NCI-H82 treated with DMSO at 0.1 percent for 48 hours (cell line): ENCODE measurements at regions not wholly inside any gene's neighbourhood (a gene's known extent, or its start where the extent isn't known, plus 50 kb on each side); places are given as distances from the start of the nearest gene placed in this dataset.
A peak's percentile ranks its signal among the peaks of the same experiment; 100 is the strongest.
"Not testable (repeated sequence)": the region's sequence is repeated elsewhere in the genome, so short reads cannot be mapped to it uniquely, and the experiment has no call there.

Experiments
- DNase-seq: peaks from one replicate; lab custom pipeline; 2025; ENCODE audit not compliant: unreplicated experiment; lab: John Stamatoyannopoulos, UW

DNA sequence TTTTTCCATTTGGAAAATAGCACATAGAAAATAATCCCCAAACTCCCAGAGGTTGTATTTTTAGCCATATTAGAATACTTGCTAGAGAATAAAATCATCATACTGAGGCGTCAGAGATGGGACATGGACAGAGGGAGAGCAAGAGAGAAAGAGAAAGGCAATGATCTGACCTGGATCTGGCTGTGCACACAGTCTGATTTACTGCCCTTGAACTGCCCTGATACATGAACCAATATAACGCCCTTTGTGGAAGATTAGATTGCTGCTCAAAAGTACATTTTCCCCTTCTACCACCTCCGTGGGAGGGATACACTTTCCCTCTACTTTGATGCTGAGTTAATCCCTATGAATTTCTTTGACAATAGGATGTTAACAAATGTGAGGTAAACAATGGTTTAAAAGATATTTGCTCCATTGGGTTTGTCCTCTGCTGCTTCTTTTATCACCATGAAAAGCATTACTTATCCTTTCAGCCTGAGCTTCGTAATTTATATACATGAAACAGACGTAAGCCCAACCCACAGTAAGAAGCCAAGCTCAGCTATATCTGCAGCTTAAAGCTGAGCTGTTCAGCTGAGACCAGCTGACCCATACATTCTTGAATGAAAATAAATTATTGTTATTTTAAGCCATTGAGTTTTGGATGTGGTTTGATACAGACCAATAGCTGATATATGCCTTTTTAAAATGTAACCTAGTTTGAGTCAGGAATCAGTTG is 1664.6 kb upstream of the CELF4 start:
- no peak for DNase-seq

DNA sequence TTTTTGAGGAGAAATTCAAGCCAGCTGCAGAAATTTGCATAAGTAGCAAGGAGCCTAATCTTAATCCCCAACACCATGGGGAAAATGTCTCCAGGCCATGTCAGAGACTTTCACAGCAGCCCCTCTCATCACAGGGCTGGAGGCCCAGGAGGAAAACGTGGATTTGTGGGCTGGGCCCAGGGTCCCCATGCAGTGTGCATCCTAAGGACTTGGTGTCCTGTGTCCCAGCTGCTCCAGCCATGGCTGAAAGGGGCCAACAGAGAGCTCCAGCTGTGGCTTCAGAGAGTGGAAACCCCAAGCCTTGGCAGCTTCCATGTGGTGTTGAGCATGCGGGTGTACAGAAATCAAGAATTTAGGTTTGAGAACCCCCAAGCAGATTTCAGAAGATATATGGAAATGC is 1662.2 kb upstream of the CELF4 start:
- not testable (repeated sequence) for DNase-seq

DNA sequence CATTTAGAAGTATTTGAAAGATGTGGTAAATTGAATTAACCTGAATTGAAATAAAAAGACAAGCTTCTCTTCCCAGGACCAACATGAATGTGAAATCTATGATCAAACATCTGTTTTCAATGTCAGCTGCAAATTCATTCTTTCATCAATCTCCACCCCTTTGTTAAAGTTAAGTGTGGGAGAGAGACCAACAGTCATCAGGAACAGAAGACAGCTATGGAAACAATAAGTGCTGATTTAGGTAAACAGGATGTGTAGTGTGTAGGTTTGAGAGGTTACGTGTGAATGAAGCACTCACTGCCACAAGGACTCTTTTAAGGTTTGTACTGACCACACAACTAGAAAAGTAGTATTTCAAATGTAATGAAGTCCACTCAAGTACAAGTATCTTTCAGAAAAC is 1659.8 kb upstream of the CELF4 start:
- DNase-seq = no peak

DNA sequence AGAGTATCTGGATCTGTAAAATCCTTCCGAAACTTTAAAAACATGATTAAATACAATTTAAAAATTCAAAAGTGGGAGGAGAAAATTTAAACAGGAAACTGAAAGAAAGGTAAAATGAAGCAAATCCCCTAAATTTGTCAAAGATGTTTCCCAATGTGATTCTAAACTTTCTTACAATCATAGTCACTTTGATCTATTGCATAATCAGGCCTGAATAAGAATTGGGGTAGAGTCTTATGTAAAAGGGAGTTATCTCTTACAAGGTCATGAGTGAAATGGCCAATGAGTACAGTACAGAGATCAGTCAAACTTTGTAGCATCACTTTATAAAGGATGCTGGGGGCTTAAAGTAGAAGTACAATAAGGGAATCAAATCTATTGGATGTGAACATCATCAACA is 1657.7 kb upstream of the CELF4 start:
- DNase-seq = no peak

DNA sequence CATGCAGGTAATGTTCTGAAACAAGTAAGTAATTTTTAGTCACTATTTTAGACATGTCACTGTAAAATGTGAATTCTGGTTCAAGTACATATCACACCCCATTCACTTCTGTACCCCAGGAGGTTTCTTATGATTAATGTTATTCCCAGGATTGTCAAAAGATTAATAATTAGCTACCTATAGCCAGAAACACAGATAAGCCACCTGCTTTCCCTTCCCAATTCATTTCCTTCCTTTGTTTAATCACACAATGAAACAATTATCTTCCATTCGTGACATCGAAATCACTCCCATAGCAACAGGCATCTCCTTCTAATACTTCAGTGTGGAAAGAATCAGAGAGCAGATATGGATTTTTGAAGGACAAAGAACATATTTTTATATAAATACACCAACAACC is 1650.3 kb upstream of the CELF4 start:
- no peak for DNase-seq

DNA sequence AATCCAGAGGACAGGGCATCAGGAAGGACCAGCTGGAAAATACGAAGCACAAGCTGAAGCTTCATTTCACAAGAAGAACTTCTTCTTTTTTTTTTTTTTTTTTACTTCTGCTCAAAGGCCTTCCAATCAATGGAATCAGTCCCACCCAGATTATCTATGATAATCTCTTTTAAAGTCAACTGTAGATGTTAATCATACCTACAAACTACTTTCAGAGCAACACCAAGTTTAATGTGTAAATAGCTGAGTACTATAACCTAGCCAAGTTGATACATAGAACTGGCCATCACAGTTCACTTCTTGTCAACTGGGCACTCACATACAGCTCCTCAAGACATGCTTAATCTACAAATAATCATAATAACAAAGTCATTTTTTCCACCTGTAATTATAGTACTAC is 1645.9 kb upstream of the CELF4 start:
- no peak for DNase-seq

DNA sequence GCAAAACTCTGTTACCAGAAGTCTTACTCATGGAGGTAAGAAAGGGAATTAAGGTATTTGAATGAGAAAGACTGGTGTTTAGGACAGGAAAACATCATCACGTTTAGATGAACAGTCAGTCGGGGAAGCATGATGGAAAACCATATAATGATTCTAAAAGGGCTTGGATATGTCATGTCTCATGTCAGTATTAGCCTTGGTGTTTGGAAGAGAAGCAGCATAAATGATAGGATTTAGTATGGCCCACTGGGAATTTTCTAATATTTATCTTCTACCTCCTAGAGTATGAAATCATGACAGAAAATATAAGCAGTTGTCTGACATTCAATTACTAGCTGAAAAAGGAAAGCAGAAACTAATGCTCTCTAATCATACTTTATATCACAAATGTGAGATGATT is 1643.6 kb upstream of the CELF4 start:
- no peak for DNase-seq

DNA sequence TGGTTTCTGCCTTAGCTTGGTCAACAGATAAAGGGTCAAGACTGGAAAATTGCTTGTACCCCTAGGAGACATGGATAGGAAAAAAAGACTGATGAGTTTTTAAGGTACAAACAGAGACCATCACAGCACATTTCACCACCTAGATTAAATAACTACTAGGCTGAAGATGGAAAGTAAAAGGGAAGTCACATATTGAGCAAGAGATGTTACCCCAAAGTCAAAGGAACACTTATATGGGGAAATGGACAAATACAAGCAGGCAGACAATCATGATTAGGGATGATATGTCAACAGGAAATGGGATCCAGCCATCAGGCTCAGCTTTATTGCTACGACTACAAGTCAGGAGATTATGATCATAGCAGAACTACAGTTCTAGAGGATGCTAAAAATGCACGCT is 1643.1 kb upstream of the CELF4 start:
- no peak for DNase-seq

DNA sequence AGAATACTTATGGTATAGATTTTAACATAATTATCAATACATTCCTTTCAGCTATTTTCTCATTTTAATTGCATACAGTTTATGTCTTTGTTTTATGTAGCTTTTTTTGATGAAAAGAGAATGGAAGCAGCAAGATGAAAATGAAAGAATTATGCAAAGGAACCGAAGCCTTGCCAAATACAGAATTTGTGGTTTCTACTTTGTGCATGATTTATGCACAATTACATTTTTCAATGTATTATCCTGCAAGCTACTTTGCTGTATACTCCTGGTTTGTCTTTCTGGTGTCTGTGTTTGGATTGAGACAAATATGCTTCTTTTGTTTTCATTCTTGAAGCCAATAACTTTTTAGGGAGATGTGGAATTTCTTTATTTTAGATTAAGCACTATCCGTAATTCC is 1642.6 kb upstream of the CELF4 start:
- DNase-seq = no peak

DNA sequence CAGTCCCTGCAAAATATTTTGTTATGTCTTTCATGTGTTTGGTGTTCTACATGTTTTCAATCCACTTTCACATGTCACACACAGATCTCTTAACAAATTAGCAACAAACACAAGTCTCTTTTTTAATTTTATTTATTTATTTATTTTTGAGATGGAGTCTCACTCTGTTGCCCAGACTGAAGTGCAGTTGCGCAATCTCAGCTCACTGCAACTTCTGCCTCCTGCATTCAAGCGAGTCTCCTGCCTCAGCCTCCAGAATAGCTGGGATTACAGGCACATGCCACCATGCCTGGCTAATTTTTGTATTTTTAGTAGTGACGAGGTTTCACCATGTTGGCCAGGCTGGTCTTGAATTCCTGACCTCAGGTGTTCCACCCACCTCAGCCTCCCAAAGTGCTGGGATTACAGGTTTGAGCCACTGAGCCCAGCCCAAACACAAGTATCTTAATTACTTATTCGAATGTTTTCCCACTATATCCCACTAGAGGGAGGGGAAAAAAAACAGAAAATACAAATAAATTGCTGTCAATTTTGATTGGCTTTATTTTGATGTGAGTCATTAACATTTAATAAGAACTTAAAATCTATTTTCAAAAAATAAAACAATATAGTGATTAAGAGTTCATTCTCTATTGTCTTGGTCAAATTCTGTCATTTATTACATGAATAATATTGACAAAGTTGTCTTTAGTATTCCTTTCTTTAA is 1641.0 kb upstream of the CELF4 start:
- not testable (repeated sequence) for DNase-seq

DNA sequence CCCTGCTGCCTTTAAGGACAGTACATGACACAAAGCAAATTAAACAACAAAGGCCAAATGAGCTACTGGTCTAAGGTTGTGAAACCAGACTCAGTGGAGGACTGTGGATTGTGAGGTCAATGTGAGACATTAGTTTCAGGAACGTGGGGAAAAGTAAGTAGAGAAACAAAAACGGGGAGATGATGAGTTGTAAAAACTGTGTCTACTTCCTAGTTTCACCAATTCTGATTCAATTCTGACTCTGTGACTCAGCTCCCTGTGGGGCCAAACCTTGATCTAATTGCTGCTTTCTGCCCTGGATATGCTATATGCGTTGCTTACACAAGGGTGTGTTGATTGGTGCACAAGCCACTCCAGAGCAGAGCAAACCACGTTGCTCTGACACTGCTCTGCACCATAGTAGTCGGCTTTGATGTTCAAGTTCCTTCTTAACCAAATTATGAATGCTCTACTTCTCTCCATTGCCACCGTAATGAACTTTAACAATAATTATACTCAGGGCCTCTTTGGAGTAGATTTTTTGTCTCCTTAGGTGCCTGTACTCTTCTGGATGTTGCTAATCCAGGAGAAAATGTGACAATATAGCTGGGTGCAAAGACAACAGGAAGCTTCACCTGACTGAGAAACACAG is 1640.1 kb upstream of the CELF4 start:
- DNase-seq = no peak

DNA sequence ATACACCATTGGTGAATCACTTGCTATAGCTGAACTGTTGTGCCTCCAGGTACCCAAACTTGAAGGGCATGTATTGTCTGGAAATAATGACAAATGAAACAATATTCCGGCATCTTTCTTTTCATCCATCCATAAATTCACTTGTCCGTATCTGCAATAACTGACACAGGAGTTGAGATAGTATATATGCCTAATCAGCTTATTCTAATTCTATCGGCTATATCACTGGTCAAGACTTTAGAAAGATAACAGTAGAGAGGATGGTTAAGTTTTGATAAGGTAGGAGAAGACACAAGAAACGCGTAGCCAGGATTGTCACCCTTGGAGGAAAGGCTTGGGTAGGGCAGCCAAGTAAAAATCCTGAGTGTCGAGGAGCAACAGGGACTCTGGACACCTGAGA is 1634.6 kb upstream of the CELF4 start:
- no peak for DNase-seq

DNA sequence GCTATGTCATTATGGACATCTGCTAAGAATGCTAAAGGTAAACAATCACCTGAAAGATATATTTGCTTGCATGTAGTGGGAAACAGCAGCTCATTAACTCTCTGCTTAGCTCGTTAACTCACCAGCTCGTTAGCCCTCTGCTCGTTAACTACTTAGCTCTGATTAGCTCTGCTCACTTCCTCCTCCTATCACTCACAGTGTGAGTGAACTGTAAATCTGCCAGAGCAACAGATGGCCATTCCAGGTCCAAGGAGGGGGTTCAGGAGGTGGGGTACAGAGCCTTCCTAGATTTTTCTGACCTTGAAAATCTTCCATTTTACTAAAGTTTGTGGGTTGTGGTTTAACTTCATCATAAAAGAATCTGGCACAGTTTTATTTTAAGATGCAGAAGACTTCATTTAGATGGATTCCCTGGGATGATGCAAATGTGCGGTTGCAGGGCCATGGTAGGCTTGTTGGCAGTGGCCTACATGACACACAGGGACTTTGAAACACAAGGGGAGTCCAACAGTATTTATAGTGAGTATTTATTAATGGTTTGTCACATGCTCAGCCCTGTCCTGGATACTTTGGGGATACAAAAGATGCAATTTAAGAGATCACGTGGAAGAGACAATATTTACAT is 1633.7 kb upstream of the CELF4 start:
- peak; percentile 28 for DNase-seq

DNA sequence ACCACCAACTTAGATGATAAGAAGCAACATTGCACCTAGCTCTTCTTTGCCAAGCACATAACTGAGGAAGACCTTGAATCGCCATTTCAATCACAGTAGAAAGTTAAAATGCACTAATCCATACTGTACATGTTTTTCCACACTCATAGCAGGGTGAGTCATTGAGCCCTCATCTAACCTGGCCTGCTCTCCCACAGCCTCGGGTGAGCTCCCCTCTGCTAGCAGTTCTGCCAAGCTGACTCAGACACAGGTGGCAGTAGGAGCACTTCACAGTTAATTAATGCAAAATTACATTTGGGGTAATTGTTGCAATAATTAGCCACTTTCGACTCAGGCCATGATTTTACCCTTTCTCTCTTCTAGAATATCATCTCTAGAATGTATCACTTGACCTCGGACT is 1632.8 kb upstream of the CELF4 start:
- DNase-seq = no peak

DNA sequence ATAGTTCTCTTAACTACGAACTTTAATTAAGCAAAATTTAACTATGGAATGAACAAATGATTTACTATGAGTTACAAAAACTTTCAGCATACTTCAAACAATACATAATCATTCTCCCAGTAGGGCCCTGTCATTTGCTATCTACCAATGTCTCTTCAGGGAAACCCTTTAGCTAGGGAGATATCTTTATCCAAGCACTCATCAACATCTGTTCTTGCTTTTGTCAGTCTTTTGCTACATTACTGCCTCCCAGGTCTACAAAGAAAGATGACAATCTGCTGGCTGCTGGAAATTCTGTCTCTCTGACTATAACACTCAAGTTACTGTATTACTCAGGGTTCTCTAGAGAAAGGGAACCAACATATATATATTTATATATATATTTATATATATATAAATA is 1626.3 kb upstream of the CELF4 start:
- no peak for DNase-seq

DNA sequence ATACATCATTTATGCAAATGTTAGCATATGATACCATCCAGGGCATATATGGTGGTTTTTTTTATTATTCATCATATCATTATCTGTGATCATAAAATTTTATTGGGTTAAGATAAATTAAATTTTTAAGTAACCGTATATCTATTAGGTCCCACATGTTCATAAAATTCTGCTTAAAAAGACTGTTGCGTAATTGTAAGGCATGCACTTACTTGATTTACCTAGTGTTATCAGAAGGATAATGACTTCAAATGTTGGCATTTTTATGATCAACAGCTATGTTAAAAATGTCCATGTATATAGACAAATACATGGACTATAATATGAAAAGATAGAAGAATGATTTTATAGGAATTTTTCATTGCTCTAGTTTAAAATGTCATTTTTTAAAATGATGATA is 1625.5 kb upstream of the CELF4 start:
- no peak for DNase-seq

DNA sequence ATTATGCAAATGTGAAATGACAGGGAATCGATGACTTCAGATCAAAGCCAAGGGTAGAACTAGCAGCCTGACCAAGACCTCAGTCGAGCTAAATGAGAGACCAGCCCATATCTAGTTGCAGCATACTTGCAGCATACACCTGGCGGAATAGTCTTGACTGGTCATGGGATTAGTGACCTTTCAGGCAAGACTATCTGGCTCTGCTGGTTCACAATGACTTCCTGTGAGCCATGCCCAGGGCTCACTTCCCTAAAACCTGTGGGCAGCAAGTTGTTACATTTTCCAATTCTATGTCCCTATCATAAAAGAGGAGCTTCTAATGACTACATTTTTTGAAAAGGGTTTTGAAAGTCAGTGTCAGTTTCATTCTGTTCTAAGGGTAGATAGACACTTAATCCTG is 1624.9 kb upstream of the CELF4 start:
- DNase-seq = no peak

DNA sequence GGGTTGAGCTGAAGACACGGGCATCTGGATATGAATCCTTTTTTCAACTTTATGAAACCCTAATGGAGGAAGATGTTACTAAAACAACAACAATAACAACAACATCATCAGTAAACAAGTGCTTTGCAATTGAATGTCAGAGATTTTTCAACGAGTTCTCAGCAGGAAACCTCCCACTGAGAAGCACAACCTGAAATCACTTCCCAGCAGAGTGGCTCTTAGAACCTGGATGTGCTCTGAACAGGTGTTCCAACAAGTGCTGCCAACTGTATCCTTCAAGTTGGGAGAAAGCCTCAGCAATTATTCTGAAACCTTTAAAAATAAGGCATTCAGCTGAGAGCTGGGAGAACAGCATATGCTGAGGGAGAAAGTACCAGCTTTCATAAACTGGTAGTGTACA is 1622.7 kb upstream of the CELF4 start:
- no peak for DNase-seq

DNA sequence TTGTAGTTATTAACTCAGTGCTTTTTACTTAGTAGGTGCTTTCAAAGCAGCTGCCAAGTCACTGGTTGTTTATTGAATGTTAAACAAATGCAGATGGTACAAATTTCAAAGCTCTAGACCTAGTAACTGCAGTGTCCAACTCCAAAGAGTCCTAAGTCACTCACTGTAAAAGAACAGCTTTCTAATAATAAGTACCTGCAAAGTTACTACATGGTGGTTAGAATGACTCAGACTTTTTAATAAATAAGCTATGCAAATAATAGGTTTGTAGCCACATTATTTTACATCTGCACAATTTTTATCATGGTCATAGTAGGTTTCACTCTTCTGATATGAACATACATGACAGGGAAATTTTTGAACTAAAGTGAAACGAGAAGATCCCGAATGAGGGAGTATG is 1620.4 kb upstream of the CELF4 start:
- DNase-seq = no peak

DNA sequence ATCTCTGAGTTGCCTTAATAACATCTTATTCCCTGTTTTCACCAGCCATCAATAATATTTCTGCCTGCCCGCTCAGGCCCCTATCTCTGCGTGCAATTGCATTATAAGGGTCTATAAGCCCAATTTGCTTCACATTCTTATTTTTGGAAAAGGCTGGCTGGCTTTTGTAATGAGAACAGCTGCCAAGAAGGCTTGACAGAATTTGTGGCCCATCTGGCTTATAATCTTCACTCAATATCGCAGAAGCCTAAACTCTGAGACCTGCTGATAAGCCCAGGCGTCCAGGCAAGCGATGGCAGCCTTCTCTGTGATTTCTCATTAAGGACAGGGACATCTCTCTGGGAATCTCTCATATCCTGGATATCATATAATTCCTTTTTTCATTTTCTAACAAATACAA is 1618.6 kb upstream of the CELF4 start:
- DNase-seq = peak; percentile 44

DNA sequence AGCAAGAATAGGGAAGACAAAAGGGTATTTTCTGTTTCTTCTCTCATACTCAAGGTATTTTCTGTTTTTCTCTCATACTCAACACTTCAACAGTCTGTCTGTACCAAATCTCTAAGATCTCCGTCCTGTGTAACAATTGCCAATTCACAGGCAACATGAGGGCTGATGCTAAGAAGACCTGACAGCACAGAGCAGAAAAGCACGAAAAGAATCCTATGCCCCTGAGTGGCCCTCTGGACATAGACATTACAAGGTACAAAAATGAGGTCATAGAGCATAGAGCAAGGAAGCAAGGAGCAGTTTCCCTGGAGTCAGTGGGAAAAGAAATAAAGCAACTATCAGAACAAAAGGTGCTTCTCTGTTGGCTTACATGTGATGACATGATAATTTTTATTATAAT is 1612.6 kb upstream of the CELF4 start:
- DNase-seq = no peak
